ENCODE measurements at regions not wholly inside any gene's neighbourhood (a gene's known extent, or its start where the extent isn't known, plus 50 kb on each side); places are given as distances from the start of the nearest gene placed in this dataset.

- no peak for DNase-seq
Observed at GRCh38 chr6:170110201-170111140, 180.4 kb downstream of the DLL1 start.

GRCh38 chr6:170108890-170109587 is 181.8 kb downstream of the DLL1 start:
- DNase-seq, result no peak

- no peak for DNase-seq
Observed at GRCh38 chr6:170108456-170108855, 182.4 kb downstream of the DLL1 start.

GRCh38 chr6:170107606-170108222 is 183.2 kb downstream of the DLL1 start:
- DNase-seq, result no peak

- DNase-seq, result no peak
Observed at GRCh38 chr6:170106906-170107525, 183.9 kb downstream of the DLL1 start.

GRCh38 chr6:170102582-170103481 is 188.0 kb downstream of the DLL1 start:
- no peak for DNase-seq

GRCh38 chr6:170102038-170102437 is 188.8 kb downstream of the DLL1 start:
- DNase-seq, result no peak

- DNase-seq, result no peak
Observed at GRCh38 chr6:170101281-170102035, 189.4 kb downstream of the DLL1 start.

GRCh38 chr6:170100046-170100445 is 190.8 kb downstream of the DLL1 start:
- no peak for DNase-seq

- DNase-seq, result no peak
Observed at GRCh38 chr6:170099387-170099786, 191.5 kb downstream of the DLL1 start.

- DNase-seq, result no peak
Observed at GRCh38 chr6:170098428-170099170, 192.3 kb downstream of the DLL1 start.

- no peak for DNase-seq
Observed at GRCh38 chr6:170097505-170098427, 193.1 kb downstream of the DLL1 start.

GRCh38 chr6:170096803-170097504 is 193.9 kb downstream of the DLL1 start:
- DNase-seq, result no peak

- no peak for DNase-seq
Observed at GRCh38 chr6:170096191-170096802, 194.6 kb downstream of the DLL1 start.

GRCh38 chr6:170095273-170095981 is 195.5 kb downstream of the DLL1 start:
- DNase-seq, result no peak

GRCh38 chr6:170094686-170095272 is 196.1 kb downstream of the DLL1 start:
- no peak for DNase-seq
